HG03175 (cell line): ENCODE measurements at regions not wholly inside any gene's neighbourhood (a gene's known extent, or its start where the extent isn't known, plus 50 kb on each side); places are given as distances from the start of the nearest gene placed in this dataset.
"Not testable (repeated sequence)": the region's sequence is repeated elsewhere in the genome, so short reads cannot be mapped to it uniquely, and the experiment has no call there.

Experiments
- ATAC-seq: cut with Tn5 transposase; IDR thresholded peaks from one replicate; pipeline ENCODE4 v1.9.1; 2021; ENCODE audit warnings: mild to moderate bottlenecking, moderate library complexity; ENCODE audit not compliant: unreplicated experiment

DNA sequence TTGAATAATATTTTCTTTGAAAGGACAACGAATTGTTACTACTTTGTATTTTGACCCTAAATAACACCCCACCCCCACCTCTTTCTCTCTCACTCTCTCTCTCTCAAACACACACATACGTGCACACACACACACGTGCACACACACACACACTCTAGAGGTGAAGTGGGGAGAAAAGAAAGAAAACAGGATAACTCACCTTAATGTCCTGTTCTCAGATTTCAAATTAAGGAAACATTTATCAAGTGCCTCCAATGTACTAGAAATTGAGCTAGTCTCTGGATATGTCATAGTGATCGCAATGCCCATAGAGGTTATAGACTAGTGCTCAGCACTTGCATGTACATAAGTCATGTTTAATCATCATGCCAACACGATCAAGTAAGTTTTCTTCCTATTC lies 1483.6 kb upstream of the SEL1L start:
- ATAC-seq, result no peak

DNA sequence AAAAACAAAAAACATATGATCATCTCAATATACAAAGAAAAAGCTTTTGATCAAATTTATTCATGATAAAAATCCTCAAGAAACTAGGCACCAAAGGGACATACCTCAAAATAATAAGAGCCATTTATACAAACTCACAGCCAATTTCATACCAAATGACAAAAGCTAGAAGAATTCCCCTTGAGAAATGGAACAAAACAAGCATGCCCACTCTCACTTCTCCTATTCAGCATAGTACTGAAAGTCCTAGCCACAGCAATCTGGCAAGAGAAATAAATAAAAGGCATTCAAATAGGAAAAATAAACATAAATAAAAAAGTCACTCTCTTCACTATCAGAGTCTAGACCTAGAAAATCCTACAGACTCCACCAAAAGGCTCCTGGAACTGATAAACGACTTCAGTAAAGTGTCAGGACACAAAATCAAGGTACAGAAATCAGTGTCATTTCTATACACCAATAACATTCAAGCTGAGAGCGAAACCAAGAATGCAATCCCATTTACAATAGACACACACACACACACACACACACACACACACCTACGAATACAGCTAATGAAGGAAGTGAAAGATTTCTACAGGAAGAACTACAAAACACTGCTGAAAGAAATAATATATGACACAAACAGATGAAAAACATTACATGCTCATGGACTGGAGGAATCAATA lies 1486.2 kb upstream of the SEL1L start:
- ATAC-seq, result no peak

DNA sequence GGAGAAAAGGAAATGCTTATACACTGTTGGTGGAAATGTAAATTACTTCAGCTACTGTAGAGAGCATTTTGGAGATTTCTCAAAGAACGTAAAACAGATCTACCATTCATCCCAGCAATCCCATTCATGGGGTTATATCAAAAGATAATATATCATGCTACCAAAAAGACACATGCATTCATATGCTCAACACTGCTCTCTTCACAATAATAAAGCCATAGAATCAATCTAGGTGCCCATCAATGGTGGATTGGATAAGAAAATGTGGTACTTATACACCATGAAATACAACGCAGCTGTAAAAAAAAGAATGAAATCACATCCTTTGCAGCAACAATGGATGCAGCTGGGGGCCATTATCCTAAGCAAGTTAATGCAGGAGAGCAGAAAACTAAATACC lies 1487.7 kb upstream of the SEL1L start:
- no peak for ATAC-seq

DNA sequence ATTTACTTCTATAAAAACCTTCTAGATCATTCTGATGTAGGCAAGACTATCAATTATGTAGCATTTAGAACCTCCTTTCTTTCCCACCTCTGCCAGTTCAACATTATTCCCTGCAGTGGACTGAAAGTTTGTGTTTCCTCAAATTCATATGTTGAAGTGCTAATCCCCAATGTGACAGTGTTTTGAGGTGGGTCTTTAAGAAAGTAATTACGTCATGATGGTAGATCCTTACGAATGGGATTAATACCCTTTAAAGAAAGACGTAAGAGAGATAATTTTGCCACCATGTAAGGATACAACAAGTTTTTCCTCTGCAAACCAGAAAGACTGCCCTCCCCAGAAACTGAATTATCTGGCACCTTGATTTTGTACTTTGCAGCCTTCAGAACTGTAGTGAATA lies 1489.7 kb upstream of the SEL1L start:
- ATAC-seq, result no peak

DNA sequence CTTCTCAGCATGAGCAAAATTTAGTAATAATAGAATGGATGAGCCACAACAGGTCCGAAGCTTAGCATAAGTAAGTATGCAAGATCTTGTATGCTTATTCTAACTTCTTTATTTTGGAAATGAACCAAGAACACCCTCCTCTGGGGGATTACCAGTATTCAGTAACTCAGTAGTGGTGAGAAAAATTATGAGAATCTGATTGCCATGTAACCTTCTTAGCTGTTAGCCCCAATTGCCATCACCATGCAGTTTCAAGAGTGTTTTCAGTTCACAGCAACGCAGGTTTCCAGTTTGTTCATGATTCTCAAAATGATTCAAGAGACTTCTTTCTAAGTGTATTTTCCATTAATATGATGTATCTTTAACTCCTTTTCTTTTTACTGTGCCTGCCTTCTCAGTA lies 1507.6 kb upstream of the SEL1L start:
- ATAC-seq, result no peak

DNA sequence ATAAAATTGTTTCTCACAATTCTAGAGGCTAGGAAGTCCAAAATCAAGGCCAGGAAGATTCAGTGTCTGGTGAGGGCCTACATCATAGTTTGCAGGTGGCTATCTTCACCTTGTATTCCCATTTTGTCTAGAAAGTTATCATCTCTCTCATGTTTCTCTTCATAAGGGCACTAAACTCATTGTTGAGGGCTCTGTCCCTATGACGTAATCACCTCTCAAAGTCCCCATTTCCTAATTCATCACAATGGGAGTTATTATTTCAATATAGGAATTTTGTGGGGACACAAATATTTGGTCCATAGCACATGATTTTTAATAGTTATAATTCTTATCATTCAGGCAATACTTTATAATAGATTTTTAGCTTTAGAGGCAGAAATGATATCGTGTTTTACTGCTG lies 1509.2 kb upstream of the SEL1L start:
- no peak for ATAC-seq

DNA sequence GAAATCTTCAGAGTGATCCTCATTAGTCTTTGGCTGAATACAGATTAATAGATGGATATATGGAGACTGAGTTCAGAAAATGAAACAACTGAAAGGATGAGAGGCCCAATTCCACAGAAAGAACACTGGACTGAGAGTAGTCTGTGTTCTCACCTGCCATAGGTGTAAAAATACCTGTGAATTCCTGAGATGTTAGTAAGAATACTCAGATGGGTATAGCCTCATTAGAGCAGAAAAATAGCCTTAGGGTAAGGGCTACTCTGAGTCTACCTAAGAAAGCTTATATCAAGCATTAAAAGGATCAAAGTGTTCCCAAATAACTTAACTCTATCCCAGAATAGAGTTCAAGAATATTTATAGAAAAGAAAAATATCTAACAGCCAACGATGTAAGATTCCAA lies 1510.3 kb upstream of the SEL1L start:
- ATAC-seq, result no peak

DNA sequence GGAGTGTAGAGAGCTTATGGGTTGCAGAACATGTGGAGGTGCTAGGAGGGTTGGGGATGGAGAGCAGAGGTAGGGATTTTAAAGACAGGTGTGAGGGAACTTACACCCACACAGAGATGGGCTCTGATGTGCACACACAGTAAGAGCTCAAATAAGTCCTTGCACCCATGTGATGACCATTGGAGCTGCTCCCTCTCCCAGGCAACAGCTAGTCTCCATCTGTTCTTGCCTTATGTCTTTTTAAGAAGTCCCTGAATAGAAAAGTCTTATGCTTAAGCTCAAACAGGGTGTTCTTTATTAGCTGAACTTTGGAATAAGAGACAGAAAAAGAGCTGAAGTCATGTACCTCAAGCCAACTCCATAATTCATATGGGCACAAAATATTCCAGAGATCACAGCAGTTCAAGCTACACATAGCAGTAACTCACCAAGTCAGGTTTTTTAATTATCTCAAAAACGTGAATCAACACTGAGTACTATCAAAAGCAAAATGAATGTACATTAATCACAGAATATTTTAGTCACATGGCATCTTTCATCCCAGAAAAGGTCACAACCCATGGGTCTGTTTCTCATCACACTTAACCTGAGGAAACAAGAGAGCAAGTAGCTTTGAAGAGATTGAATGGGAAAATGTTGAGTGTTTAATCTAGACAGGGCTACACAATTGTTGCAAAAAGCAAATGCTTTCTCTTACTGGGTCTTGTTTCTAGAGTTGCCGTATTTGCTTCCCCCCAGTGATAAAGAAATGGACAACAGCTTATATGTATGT lies 1513.6 kb upstream of the SEL1L start:
- ATAC-seq, result no peak

DNA sequence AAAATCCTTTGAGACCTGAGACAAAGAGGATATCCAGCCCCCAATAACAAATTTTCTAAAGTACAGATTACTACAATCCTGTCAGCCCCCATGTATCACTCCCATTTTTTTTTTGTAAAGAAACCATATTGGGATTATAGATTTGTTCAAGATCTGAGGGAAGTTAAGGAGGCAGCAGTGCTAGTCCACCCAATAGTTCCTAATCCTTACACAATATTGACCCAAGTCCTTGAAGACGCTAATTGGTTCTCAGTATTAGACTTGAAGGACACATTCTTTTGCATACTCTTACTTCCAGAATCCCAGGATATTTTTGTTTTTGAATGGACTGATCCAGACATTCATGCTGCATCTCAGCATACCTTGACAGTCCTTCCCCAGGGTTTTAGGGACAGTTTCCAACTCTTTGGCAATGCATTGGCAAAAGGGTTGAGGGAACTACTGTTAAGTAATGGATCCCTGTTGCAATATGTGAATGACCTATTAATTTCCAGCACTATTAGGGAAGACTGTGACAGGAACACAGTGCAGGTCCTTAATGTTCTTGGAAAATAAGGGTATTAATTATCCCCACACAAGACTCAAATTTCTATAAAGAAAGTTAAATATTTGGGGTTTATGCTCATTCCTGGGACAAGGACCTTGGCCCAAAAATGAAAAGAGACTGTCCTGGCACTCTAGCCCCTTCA lies 1519.5 kb upstream of the SEL1L start:
- no peak for ATAC-seq

DNA sequence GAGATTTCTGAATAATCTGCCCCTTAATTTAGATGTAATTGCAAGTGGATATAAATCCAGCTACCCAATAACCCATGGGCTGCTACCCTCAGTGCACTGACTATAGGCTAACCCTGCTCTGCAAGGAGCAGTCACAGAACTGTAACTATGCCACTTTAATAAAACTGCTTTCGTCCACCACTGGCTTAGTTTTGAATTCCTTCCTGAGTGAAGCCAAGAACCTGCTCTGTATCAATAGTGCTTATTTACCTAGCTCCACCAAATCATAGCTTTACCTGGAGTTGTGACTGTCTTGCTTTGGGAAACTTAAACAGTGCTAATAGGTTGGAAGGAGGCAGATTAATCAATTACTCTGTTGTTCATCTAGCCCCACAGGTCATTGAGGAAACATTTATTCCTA lies 1524.4 kb upstream of the SEL1L start:
- no peak for ATAC-seq

DNA sequence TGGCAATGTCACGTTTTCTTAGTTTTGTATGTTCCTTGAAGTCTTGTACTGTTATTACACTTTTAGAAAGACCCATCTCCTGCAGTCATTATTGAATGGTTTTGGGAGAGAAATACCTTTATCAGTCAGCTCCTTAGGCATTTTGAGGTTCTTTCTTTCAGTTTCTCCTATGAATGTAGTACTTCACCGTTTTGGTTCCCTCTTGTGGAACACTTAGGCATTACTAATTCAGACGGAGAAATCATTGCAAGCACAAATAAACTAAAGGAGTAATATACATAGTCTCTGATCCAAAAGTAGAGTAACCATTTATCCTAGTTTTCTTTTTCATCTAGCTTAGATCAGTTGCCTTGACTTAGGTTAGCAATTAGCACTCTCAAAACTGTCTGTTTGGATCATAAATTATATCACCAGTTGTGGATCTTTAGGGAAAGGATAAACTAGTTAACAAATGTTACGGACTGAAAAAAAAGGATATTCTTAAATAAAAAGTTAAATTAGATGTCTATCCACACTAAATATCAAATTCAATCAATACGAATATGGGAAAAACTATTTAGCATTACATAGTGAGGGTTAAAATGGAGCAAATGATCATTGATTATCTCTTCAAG lies 1538.3 kb upstream of the SEL1L start:
- ATAC-seq, result no peak

DNA sequence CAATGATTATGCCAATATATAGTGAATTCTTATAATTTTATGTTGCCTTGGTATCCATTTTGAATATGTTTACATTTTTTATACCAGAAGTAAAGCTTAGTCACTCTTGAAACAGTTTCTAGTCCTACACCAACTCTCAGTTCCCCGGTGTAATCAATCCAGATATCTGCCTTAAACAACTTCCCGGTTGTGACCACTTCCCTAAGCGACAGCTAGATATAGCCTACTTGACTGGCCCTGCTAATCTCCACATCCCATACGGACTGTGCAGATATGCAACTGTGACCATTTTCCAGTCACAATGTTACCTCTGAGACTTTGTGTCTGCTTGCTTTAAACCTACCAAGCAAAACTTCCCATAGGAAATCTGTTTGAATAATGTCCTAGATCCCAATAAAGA lies 1551.5 kb upstream of the SEL1L start:
- no peak for ATAC-seq

DNA sequence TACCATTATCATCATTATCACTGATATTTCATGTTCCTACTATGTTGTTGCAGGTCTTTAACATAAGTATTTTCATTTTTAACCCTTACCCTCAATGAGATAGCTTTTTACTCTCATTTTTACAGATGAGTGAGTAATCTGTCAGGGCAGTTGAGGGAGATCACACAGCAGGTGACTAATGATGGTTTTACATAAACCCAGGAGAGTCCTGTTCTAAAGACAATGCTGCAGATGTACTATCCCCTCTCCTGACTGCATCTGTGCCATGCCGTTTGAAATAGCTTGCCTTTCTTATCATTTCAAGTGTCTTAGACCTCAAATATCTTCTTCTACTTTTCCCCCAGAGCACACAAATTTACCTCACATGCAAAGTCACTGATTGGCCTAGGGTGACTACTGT lies 1552.1 kb upstream of the SEL1L start:
- no peak for ATAC-seq

DNA sequence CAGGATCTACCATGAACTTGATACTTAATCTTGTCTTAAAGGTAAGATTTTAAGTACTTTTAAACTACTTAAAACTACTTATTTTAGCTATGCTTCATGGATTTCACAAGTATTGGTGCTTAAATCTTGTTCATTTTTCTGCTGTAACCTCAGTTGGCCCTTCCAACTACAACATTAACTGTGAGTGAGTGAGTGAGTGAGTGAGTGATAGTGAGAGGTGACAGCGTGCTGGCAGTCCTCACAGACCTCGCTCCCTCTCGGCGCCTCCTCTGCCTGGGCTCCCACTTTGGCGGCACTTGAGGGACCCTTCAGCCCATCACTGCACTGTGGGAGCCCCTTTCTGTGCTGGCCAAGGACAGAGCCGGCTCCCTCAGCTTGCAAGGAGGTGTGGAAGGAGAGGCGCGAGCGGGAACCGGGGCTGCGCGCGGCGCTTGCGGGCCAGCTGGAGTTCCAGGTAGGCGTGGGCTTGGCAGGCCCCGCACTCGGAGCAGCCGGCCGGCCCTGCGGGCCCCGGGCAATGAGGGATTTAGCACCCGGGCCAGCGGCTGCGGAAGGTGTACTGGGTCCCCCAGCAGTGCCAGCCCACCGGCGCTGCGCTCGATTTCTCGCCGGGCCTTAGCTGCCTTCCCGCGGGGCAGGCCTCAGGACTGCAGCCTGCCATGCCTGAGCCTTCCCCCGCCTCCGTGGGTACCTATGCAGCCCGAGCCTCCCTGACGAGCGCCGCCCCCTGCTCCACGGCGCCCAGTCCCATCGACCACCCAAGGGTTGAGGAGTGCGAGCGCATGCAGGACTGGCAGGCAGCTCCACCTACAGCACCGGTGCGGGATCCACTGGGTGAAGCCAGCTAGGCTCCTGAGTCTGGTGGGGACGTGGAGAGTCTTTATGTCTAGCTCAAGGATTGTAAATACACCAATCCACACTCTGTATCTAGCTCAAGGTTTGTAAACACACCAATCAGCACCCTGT lies 1558.6 kb upstream of the SEL1L start:
- ATAC-seq, result not testable (repeated sequence)

DNA sequence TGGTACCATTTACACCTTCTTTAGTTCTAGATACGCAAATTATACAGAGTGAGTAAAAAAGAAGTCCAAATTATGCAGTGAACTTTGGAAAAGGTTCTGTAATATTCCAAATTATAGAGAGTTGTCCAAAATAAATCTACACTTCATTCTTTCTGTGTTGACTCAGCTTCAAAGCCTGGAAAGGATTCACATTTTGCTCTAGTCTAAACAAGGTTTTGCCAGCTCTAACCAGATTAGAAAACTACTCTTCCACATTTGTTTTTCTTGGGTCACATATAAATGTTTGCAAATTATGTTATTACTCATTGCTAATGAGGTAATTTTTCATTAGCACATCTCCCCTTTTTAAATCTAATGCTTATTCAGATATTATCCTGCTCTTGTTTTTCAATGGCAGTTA lies 1562.4 kb upstream of the SEL1L start:
- ATAC-seq, result no peak

DNA sequence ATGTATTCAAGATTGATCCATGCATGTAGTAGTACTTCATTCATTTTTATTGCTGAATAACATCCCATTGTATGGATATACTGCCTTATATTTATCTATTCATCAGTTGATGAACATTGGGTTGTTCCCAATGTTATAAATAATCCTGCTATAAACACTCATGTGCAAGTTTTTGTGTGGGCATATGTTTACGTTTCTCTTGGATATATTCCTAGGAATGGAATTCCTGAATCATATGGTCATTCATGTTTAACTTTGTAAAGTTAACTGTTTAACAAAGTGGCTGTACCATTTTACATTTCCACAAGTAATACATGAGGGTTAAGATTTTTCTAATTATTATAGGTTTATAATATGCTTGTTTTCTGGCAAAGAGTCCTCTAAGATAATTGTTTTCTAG lies 1568.2 kb upstream of the SEL1L start:
- ATAC-seq, result no peak

DNA sequence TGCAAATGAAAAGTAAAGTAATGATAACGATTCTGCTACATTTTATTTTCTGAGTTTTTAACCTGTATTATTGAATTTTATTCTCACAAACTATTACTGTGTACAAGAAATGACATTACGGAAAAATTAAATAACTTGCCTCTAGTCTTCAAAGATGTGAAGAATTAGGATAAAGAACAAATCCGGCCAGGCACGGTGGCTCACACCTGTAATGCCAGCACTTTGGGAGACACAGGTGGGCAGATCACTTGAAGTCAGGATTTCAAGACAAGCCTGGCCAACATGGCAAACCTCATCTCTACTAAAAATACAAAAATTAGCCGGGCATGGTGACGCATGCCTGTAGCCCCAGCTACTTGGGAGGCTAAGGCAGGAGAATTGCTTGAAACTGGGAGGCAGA lies 1584.4 kb upstream of the SEL1L start:
- ATAC-seq, result no peak

DNA sequence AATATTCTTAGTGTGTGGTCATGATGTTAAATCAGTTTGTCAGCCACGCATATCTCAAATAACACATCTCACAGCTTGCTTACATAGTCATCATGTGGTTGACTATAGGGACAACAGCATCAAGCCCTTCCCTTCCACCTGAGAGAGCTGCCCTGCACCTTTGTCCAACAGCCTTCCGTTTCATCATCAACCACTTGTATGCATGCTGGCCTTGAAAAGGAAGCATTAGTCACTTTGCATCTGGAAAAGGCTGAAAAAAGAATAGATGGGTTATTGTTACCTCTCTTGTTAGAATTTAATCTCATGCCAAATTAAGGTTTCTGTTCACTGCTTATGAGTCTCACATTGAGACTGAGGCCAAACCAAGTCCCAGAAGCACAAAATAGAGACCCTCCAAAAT lies 1586.5 kb upstream of the SEL1L start:
- ATAC-seq, result no peak

DNA sequence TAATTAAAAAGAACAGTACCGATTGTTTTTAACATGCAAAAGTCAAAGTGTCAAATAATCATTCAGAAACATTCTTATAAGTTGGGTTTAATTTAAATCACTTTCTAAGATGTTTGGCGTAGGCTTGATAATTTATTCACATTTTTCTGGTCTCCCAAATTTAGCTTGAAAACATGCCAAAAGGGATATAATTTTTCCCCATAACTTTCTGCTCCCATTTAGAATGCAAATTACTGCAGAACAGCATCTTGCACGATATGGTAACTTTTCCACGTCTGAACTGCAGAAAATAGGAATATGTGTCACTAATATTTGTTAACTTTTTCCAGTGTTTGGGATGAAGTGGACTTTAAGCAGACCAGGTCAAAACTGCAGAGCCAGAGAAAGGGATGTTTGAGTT lies 1592.4 kb upstream of the SEL1L start:
- no peak for ATAC-seq

DNA sequence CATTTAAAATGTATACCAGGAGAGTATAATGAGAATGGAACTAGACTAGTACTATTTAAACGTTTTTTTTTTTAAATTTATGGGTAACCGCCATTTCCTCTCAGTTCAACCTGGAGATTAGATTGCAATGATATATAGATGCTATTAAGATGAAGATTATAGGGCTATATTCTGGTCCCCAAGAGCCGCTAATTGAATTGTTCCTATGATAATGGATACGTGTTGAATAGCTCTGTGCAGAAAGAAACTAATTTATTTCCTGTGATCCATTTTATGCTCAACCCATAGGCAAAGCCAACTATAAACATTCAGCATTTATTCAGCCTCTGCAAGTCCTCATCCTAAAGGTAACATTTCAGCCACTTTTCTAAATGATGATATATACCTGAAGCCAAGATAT lies 1595.1 kb upstream of the SEL1L start:
- no peak for ATAC-seq

DNA sequence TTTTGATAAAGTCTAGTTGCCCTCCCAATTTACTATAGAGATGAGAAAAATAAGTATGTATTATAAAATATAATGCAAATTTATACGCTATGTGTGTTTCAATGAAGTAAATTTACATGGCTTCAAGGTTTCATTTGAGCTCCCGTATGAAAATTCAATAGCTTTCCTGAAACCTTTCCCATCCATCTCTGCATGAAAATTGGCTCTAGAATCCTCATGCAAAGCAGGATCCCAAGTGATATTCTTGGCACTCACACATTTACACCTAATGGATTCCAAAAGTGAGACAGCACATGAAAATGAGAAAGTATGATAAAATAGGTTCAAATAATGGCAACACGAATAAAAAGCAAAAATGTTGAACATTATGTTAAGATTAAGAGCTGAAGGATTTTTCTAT lies 1595.8 kb upstream of the SEL1L start:
- no peak for ATAC-seq
